ENCODE measurements at regions not wholly inside any gene's neighbourhood (a gene's known extent, or its start where the extent isn't known, plus 50 kb on each side); places are given as distances from the start of the nearest gene placed in this dataset.

GRCh38 chr2:236632295-236633218 is 62.9 kb downstream of the ACKR3 start:
- TF ChIP-seq CTCF (IDR thresholded peaks at IDR 0.05) (no peak), POLR2AphosphoS5 (IDR thresholded peaks at IDR 0.05) (no peak), POLR2A (IDR thresholded peaks at IDR 0.05) (no peak), EP300 (IDR thresholded peaks at IDR 0.05; ENCODE audit: low read depth) (no peak)
